Fibroblast of the aortic adventitia (primary cell): ENCODE measurements at regions not wholly inside any gene's neighbourhood (a gene's known extent, or its start where the extent isn't known, plus 50 kb on each side); places are given as distances from the start of the nearest gene placed in this dataset.

Experiments used
- DNase-seq: peaks from one replicate; pipeline ENCODE4 v3.0.0-alpha.2; 2010; ENCODE audit warnings: low read depth
- H3K4me3 ChIP-seq: 2 replicates; pipeline ENCODE4 v1.5.1; 2011; ENCODE audit warnings: low read depth, mild to moderate bottlenecking, control low read depth, low read length, moderate library complexity
- TF ChIP-seq, protein P1 (sequence below): IDR thresholded peaks from 2 replicates; pipeline ENCODE4 v1.5.1; 2011; ENCODE audit warnings: mild to moderate bottlenecking, low read length, control low read depth, inconsistent platforms; ENCODE audit not compliant: insufficient read depth

- DNase-seq, result no peak
- TF ChIP-seq, protein P1, sequence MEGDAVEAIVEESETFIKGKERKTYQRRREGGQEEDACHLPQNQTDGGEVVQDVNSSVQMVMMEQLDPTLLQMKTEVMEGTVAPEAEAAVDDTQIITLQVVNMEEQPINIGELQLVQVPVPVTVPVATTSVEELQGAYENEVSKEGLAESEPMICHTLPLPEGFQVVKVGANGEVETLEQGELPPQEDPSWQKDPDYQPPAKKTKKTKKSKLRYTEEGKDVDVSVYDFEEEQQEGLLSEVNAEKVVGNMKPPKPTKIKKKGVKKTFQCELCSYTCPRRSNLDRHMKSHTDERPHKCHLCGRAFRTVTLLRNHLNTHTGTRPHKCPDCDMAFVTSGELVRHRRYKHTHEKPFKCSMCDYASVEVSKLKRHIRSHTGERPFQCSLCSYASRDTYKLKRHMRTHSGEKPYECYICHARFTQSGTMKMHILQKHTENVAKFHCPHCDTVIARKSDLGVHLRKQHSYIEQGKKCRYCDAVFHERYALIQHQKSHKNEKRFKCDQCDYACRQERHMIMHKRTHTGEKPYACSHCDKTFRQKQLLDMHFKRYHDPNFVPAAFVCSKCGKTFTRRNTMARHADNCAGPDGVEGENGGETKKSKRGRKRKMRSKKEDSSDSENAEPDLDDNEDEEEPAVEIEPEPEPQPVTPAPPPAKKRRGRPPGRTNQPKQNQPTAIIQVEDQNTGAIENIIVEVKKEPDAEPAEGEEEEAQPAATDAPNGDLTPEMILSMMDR, result no peak
- no peak overlapping the region for H3K4me3 ChIP-seq
Measured at GRCh38 chr11:87972133-87972532, 203.1 kb downstream of the RAB38 start.

DNA sequence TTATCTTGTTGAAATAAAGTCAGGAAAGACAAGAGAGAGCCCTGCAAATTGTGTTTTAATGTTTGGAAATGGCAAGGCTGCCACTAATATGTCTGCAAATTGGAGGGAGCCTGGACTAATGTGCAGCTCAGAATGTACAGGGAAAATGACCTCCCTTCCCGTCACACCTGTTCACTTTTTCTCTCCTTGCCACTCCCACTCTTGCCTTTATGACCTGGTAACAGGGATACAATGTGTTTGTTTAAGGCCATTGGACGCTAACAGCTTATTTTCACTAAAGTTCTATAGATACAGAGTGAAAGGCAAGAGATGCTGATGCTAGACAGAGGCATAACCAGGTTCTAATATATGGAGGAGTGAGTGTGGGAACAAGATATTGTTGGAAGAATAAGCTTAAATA, 203.9 kb downstream of the RAB38 start:
- no peak for DNase-seq
- TF ChIP-seq, protein P1, result no peak
- H3K4me3 ChIP-seq, result no peak overlapping the region

- H3K4me3 ChIP-seq, result no peak overlapping the region
- DNase-seq, result no peak
- TF ChIP-seq, protein P1, result no peak
Measured at GRCh38 chr11:87970762-87971161, 204.5 kb downstream of the RAB38 start.

DNA sequence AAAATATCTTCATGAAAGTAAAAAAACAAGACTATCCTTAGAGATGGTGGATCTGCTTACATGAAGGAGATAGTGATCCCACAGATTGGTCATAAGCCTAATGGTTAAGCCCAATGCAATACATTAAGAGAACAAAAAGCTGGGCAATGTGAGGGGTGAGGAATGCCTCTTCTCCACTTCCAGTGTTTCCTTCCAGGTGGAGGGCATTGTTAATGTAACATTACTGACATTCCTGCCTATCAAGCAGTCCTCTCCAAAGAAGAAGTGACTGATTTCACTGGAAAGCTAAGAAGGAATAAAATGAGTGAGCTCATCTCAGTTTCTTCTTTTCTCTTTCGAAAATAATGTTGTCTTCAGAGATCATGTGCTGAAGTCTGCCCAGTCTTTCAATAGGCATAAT, 207.8 kb downstream of the RAB38 start:
- DNase-seq, result no peak
- TF ChIP-seq, protein P1, result no peak
- no peak overlapping the region for H3K4me3 ChIP-seq

- no peak overlapping the region for H3K4me3 ChIP-seq
- TF ChIP-seq, protein P1, result no peak
- no peak for DNase-seq
Measured at GRCh38 chr11:87966694-87967093, 208.5 kb downstream of the RAB38 start.

DNA sequence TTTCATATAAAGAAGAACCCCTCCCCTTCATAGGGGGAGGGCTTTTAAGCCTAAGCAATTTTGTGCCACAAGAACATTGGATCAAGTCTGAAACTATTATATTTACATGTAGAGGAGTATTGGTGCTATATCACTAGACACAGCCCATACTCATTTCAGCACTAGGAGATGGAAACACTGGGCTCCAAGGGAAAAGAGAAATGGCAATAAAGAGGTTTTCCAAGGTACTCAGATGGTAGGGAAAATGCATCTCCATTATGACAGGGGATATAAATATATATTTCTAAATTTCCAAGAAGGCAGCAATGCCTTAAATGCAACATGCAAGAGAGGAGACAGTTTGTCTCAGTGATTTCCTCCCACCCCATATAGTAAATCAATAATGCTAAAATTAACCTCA, 209.0 kb downstream of the RAB38 start:
- no peak for DNase-seq
- H3K4me3 ChIP-seq, result no peak overlapping the region
- TF ChIP-seq, protein P1, result no peak

DNA sequence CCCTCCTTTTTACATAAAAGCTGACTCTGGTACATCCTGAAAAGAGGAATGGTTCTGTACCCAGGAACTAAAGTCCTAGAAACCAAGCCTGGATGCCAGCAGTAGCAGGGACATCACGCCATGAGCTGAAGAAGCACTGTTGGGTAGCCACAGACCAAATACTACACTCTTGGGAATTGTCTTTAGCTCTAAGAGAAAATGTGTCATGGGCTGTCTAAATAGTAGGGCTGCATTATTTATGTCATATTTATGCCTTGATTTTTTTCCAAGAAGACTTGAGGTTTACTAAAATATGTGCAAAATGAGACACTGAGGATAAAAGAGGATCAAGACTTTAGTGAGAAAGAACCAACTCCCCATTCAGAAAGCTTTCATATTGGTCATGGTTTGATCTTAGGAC, 213.6 kb downstream of the RAB38 start:
- DNase-seq, result no peak
- no peak overlapping the region for H3K4me3 ChIP-seq
- TF ChIP-seq, protein P1, result no peak
